ENCODE measurements at regions not wholly inside any gene's neighbourhood (a gene's known extent, or its start where the extent isn't known, plus 50 kb on each side); places are given as distances from the start of the nearest gene placed in this dataset.
"Not testable (repeated sequence)": the region's sequence is repeated elsewhere in the genome, so short reads cannot be mapped to it uniquely, and the experiment has no call there.

GRCh38 chr2:107112561-107112960 lies 226.6 kb upstream of the ST6GAL2 start:
- Mint-ChIP-seq H3K4me3 (no peak overlapping the region), H3K27ac (no peak overlapping the region), H3K36me3 (no peaks in the 10 kb centered on the region), H3K4me1 (no peaks in the 10 kb centered on the region), H3K27me3 (no peaks in the 10 kb centered on the region), H3K9me3 (peaks cover 0 to 11% (median 3%) of the 10 kb centered on the region in 7 donors)
- DNase-seq: no peak
- no peak for ATAC-seq (ENCODE audit: low read depth in 2 of 2)

- Mint-ChIP-seq H3K9me3 (peaks cover 0 to 3% (median 0%) of the 10 kb centered on the region in 7 donors), H3K36me3 (no peaks in the 10 kb centered on the region), H3K4me3 (no peak overlapping the region), H3K27ac (no peak overlapping the region), H3K27me3 (peaks cover 0 to 9% (median 5%) of the 10 kb centered on the region in 3 donors), H3K4me1 (no peaks in the 10 kb centered on the region)
- ATAC-seq (ENCODE audit: low read depth in 2 of 2) (no peak), DNase-seq (no peak)
Measured at GRCh38 chr2:107128381-107128780, 242.4 kb upstream of the ST6GAL2 start.

- H3K27me3 Mint-ChIP-seq: peaks cover 0 to 4% (median 0%) of the 10 kb centered on the region in 3 donors
- H3K27ac Mint-ChIP-seq: no peak overlapping the region
- no peak overlapping the region for H3K4me3 Mint-ChIP-seq
- peak; percentile 67 to 85 for ATAC-seq (ENCODE audit: low read depth in 2 of 2)
- peak; percentile 14 for DNase-seq
- H3K4me1 Mint-ChIP-seq: no peaks in the 10 kb centered on the region
- H3K9me3 Mint-ChIP-seq: peaks cover 0 to 3% (median 0%) of the 10 kb centered on the region in 7 donors
- H3K36me3 Mint-ChIP-seq: no peaks in the 10 kb centered on the region
Measured at GRCh38 chr2:107132070-107132469, 246.1 kb upstream of the ST6GAL2 start.

- no peaks in the 10 kb centered on the region for H3K36me3 Mint-ChIP-seq
- no peaks in the 10 kb centered on the region for H3K4me1 Mint-ChIP-seq
- H3K27me3 Mint-ChIP-seq: peaks cover 0 to 4% (median 0%) of the 10 kb centered on the region in 3 donors
- ATAC-seq (ENCODE audit: low read depth in 2 of 2) (no peak), DNase-seq (no peak)
- no peak overlapping the region for H3K27ac Mint-ChIP-seq
- peaks cover 0 to 3% (median 0%) of the 10 kb centered on the region in 7 donors for H3K9me3 Mint-ChIP-seq
- H3K4me3 Mint-ChIP-seq: no peak overlapping the region
Measured at GRCh38 chr2:107132746-107133145, 246.8 kb upstream of the ST6GAL2 start.

GRCh38 chr2:107133412-107133811 lies 247.4 kb upstream of the ST6GAL2 start:
- DNase-seq (no peak), ATAC-seq (ENCODE audit: low read depth in 2 of 2) (no peak)
- no peaks in the 10 kb centered on the region for H3K36me3 Mint-ChIP-seq
- no peak overlapping the region for H3K4me3 Mint-ChIP-seq
- H3K9me3 Mint-ChIP-seq: peaks cover 0 to 3% (median 0%) of the 10 kb centered on the region in 7 donors
- H3K27ac Mint-ChIP-seq: no peak overlapping the region
- no peaks in the 10 kb centered on the region for H3K4me1 Mint-ChIP-seq
- H3K27me3 Mint-ChIP-seq: peaks cover 0 to 4% (median 0%) of the 10 kb centered on the region in 3 donors

- no peaks in the 10 kb centered on the region for H3K4me1 Mint-ChIP-seq
- no peak for DNase-seq
- peaks cover 0 to 8% (median 1%) of the 10 kb centered on the region in 7 donors for H3K9me3 Mint-ChIP-seq
- H3K4me3 Mint-ChIP-seq: no peak overlapping the region
- ATAC-seq (ENCODE audit: low read depth in 2 of 2): no peak
- no peak overlapping the region for H3K27ac Mint-ChIP-seq
- no peaks in the 10 kb centered on the region for H3K36me3 Mint-ChIP-seq
- H3K27me3 Mint-ChIP-seq: no peaks in the 10 kb centered on the region
Measured at GRCh38 chr2:107136733-107137132, 250.8 kb upstream of the ST6GAL2 start.

GRCh38 chr2:107137706-107138105 lies 251.7 kb upstream of the ST6GAL2 start:
- Mint-ChIP-seq H3K9me3 (peaks cover 0 to 8% (median 1%) of the 10 kb centered on the region in 7 donors), H3K36me3 (no peaks in the 10 kb centered on the region), H3K4me3 (no peak overlapping the region), H3K4me1 (no peaks in the 10 kb centered on the region), H3K27me3 (no peaks in the 10 kb centered on the region), H3K27ac (no peak overlapping the region)
- ATAC-seq (ENCODE audit: low read depth in 2 of 2): no peak
- no peak for DNase-seq

GRCh38 chr2:107146181-107146580 lies 260.2 kb upstream of the ST6GAL2 start:
- H3K36me3 Mint-ChIP-seq: no peaks in the 10 kb centered on the region
- peaks cover 0 to 6% (median 1%) of the 10 kb centered on the region in 7 donors for H3K9me3 Mint-ChIP-seq
- ATAC-seq (ENCODE audit: low read depth in 2 of 2): no peak
- DNase-seq: no peak
- no peaks in the 10 kb centered on the region for H3K27me3 Mint-ChIP-seq
- H3K4me3 Mint-ChIP-seq: no peak overlapping the region
- H3K27ac Mint-ChIP-seq: no peak overlapping the region
- H3K4me1 Mint-ChIP-seq: no peaks in the 10 kb centered on the region

GRCh38 chr2:107146645-107147044 lies 260.7 kb upstream of the ST6GAL2 start:
- DNase-seq; ATAC-seq (ENCODE audit: low read depth in 2 of 2): not testable (repeated sequence)

GRCh38 chr2:107148055-107148454 lies 262.1 kb upstream of the ST6GAL2 start:
- no peaks in the 10 kb centered on the region for H3K27me3 Mint-ChIP-seq
- no peak overlapping the region for H3K27ac Mint-ChIP-seq
- ATAC-seq (ENCODE audit: low read depth in 2 of 2) (no peak), DNase-seq (no peak)
- no peaks in the 10 kb centered on the region for H3K4me1 Mint-ChIP-seq
- H3K36me3 Mint-ChIP-seq: no peaks in the 10 kb centered on the region
- H3K9me3 Mint-ChIP-seq: peaks cover 0 to 6% (median 0%) of the 10 kb centered on the region in 7 donors
- no peak overlapping the region for H3K4me3 Mint-ChIP-seq

More at GRCh38 chr2:107146645-107147044, 260.7 kb upstream of the ST6GAL2 start:
- H3K4me3 Mint-ChIP-seq, H3K36me3 Mint-ChIP-seq, H3K9me3 Mint-ChIP-seq, H3K27ac Mint-ChIP-seq, H3K4me1 Mint-ChIP-seq, H3K27me3 Mint-ChIP-seq: not testable (repeated sequence)

GRCh38 chr2:107148496-107148895 lies 262.5 kb upstream of the ST6GAL2 start:
- no peak for DNase-seq
- Mint-ChIP-seq H3K4me1 (no peaks in the 10 kb centered on the region), H3K27ac (no peak overlapping the region), H3K27me3 (no peaks in the 10 kb centered on the region), H3K36me3 (no peaks in the 10 kb centered on the region), H3K4me3 (no peak overlapping the region), H3K9me3 (peaks cover 0 to 6% (median 1%) of the 10 kb centered on the region in 7 donors)
- no peak for ATAC-seq (ENCODE audit: low read depth in 2 of 2)

GRCh38 chr2:107160640-107161239 lies 274.8 kb upstream of the ST6GAL2 start:
- Mint-ChIP-seq H3K27me3 (no peaks in the 10 kb centered on the region), H3K4me1 (no peaks in the 10 kb centered on the region), H3K36me3 (peaks cover 0 to 5% of the 10 kb centered on the region in 2 donors), H3K27ac (no peak overlapping the region), H3K9me3 (peaks cover 1 to 18% (median 4%) of the 10 kb centered on the region in 7 donors), H3K4me3 (no peak overlapping the region)
- DNase-seq (no peak), ATAC-seq (ENCODE audit: low read depth in 2 of 2) (no peak)

GRCh38 chr2:107168141-107168540 lies 282.2 kb upstream of the ST6GAL2 start:
- DNase-seq: no peak
- Mint-ChIP-seq H3K4me1 (no peaks in the 10 kb centered on the region), H3K36me3 (no peaks in the 10 kb centered on the region), H3K9me3 (peaks cover 0 to 5% (median 0%) of the 10 kb centered on the region in 7 donors), H3K4me3 (no peak overlapping the region), H3K27ac (no peak overlapping the region), H3K27me3 (no peaks in the 10 kb centered on the region)
- no peak for ATAC-seq (ENCODE audit: low read depth in 2 of 2)

GRCh38 chr2:107174171-107174570 lies 288.2 kb upstream of the ST6GAL2 start:
- DNase-seq: no peak
- Mint-ChIP-seq H3K27me3 (no peaks in the 10 kb centered on the region), H3K27ac (no peak overlapping the region), H3K9me3 (no peaks in the 10 kb centered on the region), H3K4me3 (no peak overlapping the region), H3K36me3 (no peaks in the 10 kb centered on the region), H3K4me1 (no peaks in the 10 kb centered on the region)
- ATAC-seq (ENCODE audit: low read depth in 2 of 2): no peak

- no peaks in the 10 kb centered on the region for H3K36me3 Mint-ChIP-seq
- H3K27me3 Mint-ChIP-seq: no peaks in the 10 kb centered on the region
- DNase-seq (no peak), ATAC-seq (ENCODE audit: low read depth in 2 of 2) (no peak)
- H3K9me3 Mint-ChIP-seq: peaks cover 0 to 9% (median 3%) of the 10 kb centered on the region in 7 donors
- H3K27ac Mint-ChIP-seq: no peak overlapping the region
- H3K4me1 Mint-ChIP-seq: no peaks in the 10 kb centered on the region
- H3K4me3 Mint-ChIP-seq: no peak overlapping the region
Measured at GRCh38 chr2:107182981-107183380, 297.0 kb upstream of the ST6GAL2 start.
